Effector memory CD8-positive, alpha-beta T cell (primary cell): ENCODE measurements at regions not wholly inside any gene's neighbourhood (a gene's known extent, or its start where the extent isn't known, plus 50 kb on each side); places are given as distances from the start of the nearest gene placed in this dataset.

Experiments used
- ATAC-seq: fragments of 150-1000 bp; cut with Tn5 transposase; replicated peaks from 2 replicates; pipeline ENCODE4 v1.10.0; 2021; ENCODE audit warnings: mild to moderate bottlenecking, moderate library complexity
- DNase-seq, 3 experiments: peaks; one replicate each; pipeline ENCODE4 v3.0.0; 2021
- H3K27ac Mint-ChIP-seq, 2 donors: one replicate each; pipeline ENCODE4 v1.8.0; 2022; ENCODE audit warnings: mild to moderate bottlenecking in 2 of 2, mixed read lengths in 2 of 2, moderate library complexity in 2 of 2
- H3K27me3 Mint-ChIP-seq, 2 donors: one replicate each; pipeline ENCODE4 v1.8.0; 2022; ENCODE audit warnings: mixed read lengths in 2 of 2
- H3K36me3 Mint-ChIP-seq: one replicate; pipeline ENCODE4 v1.8.0; 2022; ENCODE audit warnings: mild to moderate bottlenecking, moderate library complexity, mixed read lengths; ENCODE audit not compliant: insufficient read depth
- H3K4me1 Mint-ChIP-seq, 2 donors: one replicate each; pipeline ENCODE4 v1.8.0; 2022; ENCODE audit warnings: low read depth in 2 of 2, mixed read lengths in 2 of 2
- H3K4me3 Mint-ChIP-seq, 2 donors: one replicate each; pipeline ENCODE4 v1.8.0; 2022; ENCODE audit warnings: mild to moderate bottlenecking in 2 of 2, mixed read lengths in 2 of 2, moderate library complexity in 2 of 2
- H3K9me3 Mint-ChIP-seq, 2 donors: one replicate each; pipeline ENCODE4 v1.8.0; 2022; ENCODE audit warnings: mixed read lengths in 2 of 2

DNA sequence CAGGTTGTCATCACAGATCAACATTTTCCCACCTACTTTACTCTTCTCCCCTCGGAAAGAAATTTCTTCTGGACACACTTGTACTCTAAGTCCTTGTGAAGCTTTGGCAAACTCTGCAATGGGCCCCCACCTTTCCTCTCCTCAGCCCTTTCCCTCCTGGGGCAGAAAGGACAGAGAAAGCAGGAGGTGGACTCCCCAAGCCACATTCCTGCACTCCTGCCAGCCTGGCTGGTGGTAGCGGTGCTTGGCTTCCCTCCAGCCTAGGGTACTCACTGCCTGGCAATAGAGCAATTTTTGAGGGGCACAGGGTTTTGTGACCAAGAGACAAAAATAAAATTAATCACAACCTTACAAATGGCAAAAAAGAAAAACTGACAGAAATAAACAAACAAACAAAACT is 451.4 kb downstream of the ZSWIM6 start:
- H3K27ac Mint-ChIP-seq: no peak overlapping the region
- no peaks in the 10 kb centered on the region for H3K4me1 Mint-ChIP-seq
- DNase-seq (no peak), ATAC-seq (no peak)
- no peaks in the 10 kb centered on the region for H3K36me3 Mint-ChIP-seq
- no peaks in the 10 kb centered on the region for H3K9me3 Mint-ChIP-seq
- no peak overlapping the region for H3K4me3 Mint-ChIP-seq
- peaks cover 14 to 16% of the 10 kb centered on the region in 2 donors for H3K27me3 Mint-ChIP-seq

DNA sequence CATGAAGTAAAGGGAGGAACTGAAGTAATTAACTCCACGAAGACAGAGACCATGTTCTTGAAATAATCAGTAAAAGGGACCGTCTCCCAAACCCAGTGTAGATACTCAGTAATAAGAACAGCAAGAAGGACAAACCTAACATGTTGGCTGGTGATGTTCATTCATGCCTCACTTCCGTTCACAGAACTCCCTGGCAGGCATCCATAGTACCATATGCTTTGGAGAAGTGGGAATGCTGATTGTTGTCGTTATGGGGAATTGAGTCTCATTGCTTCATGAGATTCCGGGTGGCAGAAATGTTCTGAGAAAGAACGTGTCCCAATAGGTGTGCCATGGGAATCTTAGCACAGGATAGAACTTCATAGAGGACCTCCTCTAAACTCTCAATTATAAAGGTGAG is 452.3 kb downstream of the ZSWIM6 start:
- DNase-seq (no peak), ATAC-seq (no peak)
- Mint-ChIP-seq H3K4me1 (no peaks in the 10 kb centered on the region), H3K9me3 (no peaks in the 10 kb centered on the region), H3K27ac (no peak overlapping the region), H3K27me3 (peaks cover 8 to 14% of the 10 kb centered on the region in 2 donors), H3K4me3 (no peak overlapping the region), H3K36me3 (no peaks in the 10 kb centered on the region)

DNA sequence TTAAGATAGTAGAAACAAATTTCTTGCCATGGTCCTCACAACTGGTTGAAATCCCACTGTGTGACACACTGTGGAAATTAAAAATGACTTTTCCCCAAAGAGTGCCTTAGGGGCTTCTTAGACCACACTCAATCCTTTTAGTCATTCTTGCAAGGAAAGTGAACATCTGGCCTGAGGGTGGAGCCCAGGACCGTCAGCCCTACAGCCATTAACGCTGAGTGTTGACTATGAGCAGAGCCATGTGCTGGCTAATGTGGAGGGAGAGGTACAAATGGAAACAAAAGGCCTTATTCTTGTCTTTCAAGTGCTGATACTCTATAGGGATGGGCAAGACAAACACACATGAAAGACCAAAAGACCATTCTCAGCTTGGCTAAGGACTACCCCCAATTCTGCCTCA is 456.5 kb downstream of the ZSWIM6 start:
- H3K4me1 Mint-ChIP-seq: peaks cover 0 to 2% of the 10 kb centered on the region in 2 donors
- no peaks in the 10 kb centered on the region for H3K36me3 Mint-ChIP-seq
- ATAC-seq: no peak
- H3K27ac Mint-ChIP-seq: no peak overlapping the region
- H3K4me3 Mint-ChIP-seq: no peak overlapping the region
- H3K9me3 Mint-ChIP-seq: no peaks in the 10 kb centered on the region
- H3K27me3 Mint-ChIP-seq: peaks cover 8 to 14% of the 10 kb centered on the region in 2 donors
- no peak for DNase-seq

DNA sequence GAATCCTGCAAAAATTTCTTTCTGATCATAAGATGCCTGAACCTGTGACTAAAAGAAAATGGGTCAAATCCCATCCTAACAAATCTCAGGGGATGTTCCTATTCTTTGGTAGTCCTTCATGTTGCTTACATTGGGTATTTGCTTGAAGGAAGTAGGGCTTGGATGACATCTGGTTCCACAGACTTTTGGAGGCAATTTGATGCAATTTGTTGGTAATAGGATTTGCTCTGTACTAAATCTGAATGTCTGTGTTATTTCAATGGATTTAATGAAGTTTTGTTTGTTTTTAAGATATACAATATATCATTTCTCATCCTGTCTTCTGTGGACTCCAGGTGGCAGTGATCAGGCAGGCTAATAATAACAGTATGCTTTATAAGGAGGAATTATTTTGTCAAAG is 457.9 kb downstream of the ZSWIM6 start:
- H3K27me3 Mint-ChIP-seq: peaks cover 12 to 16% of the 10 kb centered on the region in 2 donors
- DNase-seq: no peak
- ATAC-seq: no peak
- no peaks in the 10 kb centered on the region for H3K9me3 Mint-ChIP-seq
- no peak overlapping the region for H3K4me3 Mint-ChIP-seq
- peaks cover 0 to 2% of the 10 kb centered on the region in 2 donors for H3K4me1 Mint-ChIP-seq
- no peak overlapping the region for H3K27ac Mint-ChIP-seq
- no peaks in the 10 kb centered on the region for H3K36me3 Mint-ChIP-seq

DNA sequence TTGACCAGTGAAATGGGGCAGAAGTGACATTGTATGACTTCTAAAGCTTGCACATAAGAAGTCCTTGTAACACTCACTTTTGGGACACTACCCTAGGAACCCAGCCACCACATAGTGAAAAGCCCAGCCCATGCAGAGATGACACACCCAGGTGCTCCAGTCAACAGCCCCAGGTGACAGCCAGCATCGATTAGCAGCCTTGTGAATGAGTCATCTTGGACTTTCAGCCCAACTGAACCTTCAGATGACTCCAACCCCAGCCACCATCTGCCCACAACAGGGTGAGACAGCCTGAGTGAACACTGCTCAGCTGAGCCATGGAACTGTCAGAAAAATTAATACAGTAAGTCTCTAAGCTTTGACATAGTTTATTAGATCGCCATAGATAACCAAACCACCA is 458.6 kb downstream of the ZSWIM6 start:
- H3K4me3 Mint-ChIP-seq: no peak overlapping the region
- H3K4me1 Mint-ChIP-seq: peaks cover 0 to 2% of the 10 kb centered on the region in 2 donors
- H3K36me3 Mint-ChIP-seq: no peaks in the 10 kb centered on the region
- ATAC-seq (no peak), DNase-seq (no peak)
- H3K27ac Mint-ChIP-seq: no peak overlapping the region
- no peaks in the 10 kb centered on the region for H3K9me3 Mint-ChIP-seq
- H3K27me3 Mint-ChIP-seq: peaks cover 15 to 17% of the 10 kb centered on the region in 2 donors

DNA sequence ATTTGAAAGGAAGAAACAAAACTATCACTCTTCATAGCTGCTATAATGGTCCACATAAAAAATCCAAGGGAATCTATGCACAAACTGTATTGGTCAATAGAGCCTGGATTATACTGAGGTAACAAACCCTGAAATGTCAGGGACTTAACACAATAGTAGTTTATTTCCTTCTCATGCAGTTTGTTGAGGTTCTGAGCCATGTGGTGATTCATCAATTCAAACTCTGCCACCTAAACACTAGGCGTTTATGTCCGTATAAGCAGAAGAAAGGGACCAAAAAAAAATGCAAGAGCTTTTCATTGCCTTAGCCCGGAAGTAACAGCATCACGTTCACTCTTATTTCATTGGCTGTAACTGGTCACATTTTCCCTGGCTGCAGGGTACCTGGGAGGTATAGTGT is 464.7 kb downstream of the ZSWIM6 start:
- no peak overlapping the region for H3K4me3 Mint-ChIP-seq
- ATAC-seq (no peak), DNase-seq (no peak)
- H3K9me3 Mint-ChIP-seq: no peaks in the 10 kb centered on the region
- H3K27me3 Mint-ChIP-seq: peaks cover 14 to 21% of the 10 kb centered on the region in 2 donors
- H3K4me1 Mint-ChIP-seq: peaks cover 0 to under 1% of the 10 kb centered on the region in 2 donors
- no peak overlapping the region for H3K27ac Mint-ChIP-seq
- no peaks in the 10 kb centered on the region for H3K36me3 Mint-ChIP-seq

DNA sequence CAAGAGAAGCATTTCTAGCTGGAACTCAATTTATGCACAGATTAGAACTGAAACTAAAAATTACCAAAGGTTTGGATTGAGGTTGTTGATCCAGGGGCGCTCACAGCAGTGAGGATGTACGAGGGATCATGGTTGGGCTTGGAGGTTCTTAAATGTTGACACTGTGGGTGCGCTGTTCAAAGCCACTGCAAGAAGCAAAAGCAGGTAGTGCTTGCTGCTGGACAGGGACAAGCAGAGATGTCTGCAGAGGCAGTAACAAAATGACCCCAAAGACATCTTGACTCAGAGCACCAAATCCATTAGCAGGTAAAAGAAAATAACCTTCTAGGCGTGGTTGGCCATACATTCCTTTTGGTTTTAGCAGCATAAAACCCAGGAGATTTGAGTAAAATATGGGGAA is 468.4 kb downstream of the ZSWIM6 start:
- no peak overlapping the region for H3K4me3 Mint-ChIP-seq
- ATAC-seq: no peak
- no peak for DNase-seq
- H3K4me1 Mint-ChIP-seq: no peaks in the 10 kb centered on the region
- H3K27me3 Mint-ChIP-seq: peaks cover 7 to 8% of the 10 kb centered on the region in 2 donors
- H3K9me3 Mint-ChIP-seq: no peaks in the 10 kb centered on the region
- H3K27ac Mint-ChIP-seq: no peak overlapping the region
- H3K36me3 Mint-ChIP-seq: no peaks in the 10 kb centered on the region

DNA sequence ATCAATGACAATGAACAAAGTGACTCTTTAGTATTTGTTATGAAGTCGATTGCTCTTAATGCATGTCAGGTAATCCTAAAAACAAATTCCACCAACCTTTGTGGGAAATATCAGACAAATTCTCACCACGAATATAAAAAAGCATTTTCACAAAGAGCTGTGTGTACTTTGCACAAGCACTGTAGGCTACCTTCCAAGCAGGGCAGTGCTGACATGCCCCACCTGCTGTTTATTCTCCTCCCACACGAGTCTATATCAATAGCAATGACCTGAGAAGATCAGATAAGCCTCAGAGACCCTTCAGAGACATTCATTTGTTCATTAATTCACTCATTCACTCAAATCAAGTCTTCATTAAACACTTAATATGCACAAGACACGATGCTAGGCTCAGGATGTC is 469.1 kb downstream of the ZSWIM6 start:
- Mint-ChIP-seq H3K27me3 (peaks cover 6 to 8% of the 10 kb centered on the region in 2 donors), H3K27ac (no peak overlapping the region), H3K4me1 (no peaks in the 10 kb centered on the region), H3K9me3 (no peaks in the 10 kb centered on the region), H3K36me3 (no peaks in the 10 kb centered on the region), H3K4me3 (no peak overlapping the region)
- ATAC-seq: no peak
- DNase-seq: no peak

DNA sequence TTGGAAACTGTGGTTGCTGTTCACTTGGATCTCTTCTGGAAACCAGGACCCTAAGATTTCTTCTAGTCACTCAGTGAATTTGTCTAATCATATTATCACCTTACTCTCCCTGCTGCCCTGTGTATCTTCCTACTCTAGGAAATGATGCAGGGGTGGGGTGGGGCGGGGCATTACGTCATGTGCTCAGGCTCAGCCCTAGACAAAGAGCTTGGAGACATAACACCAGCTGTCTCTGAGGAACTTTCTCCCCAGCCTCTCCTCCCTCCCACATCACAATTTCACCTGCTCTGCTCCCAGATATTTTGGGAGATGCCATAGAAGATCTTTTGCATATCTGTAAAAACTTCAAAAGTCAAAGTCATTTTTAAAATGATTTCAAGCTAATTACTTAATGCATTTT is 470.4 kb downstream of the ZSWIM6 start:
- no peaks in the 10 kb centered on the region for H3K36me3 Mint-ChIP-seq
- no peak overlapping the region for H3K27ac Mint-ChIP-seq
- ATAC-seq (no peak), DNase-seq (no peak)
- H3K4me3 Mint-ChIP-seq: no peak overlapping the region
- H3K4me1 Mint-ChIP-seq: no peaks in the 10 kb centered on the region
- H3K27me3 Mint-ChIP-seq: peaks cover 8% of the 10 kb centered on the region in 2 donors
- H3K9me3 Mint-ChIP-seq: no peaks in the 10 kb centered on the region

DNA sequence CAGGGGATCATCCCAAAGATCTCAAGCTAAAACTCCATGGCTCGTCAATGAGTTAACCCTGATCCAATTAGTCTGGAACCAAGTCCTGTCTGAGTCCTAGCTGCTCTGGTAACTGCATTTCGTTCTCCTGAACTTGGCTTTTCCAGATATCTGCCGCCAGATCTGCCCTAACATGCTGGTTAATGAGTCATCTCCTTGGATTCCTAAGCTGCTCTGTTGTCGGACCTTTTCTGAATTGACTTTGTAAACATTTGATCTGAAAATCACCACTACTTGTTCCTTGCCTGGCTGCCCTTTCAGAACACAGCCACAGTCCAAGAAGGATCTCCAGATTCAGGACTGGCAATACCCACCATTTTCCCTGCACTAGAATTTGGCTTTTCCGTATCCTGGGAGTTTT is 473.0 kb downstream of the ZSWIM6 start:
- H3K4me1 Mint-ChIP-seq: no peaks in the 10 kb centered on the region
- H3K4me3 Mint-ChIP-seq: no peak overlapping the region
- DNase-seq (no peak), ATAC-seq (no peak)
- H3K9me3 Mint-ChIP-seq: no peaks in the 10 kb centered on the region
- peaks cover 0 to 6% of the 10 kb centered on the region in 2 donors for H3K27me3 Mint-ChIP-seq
- no peak overlapping the region for H3K27ac Mint-ChIP-seq
- H3K36me3 Mint-ChIP-seq: no peaks in the 10 kb centered on the region

DNA sequence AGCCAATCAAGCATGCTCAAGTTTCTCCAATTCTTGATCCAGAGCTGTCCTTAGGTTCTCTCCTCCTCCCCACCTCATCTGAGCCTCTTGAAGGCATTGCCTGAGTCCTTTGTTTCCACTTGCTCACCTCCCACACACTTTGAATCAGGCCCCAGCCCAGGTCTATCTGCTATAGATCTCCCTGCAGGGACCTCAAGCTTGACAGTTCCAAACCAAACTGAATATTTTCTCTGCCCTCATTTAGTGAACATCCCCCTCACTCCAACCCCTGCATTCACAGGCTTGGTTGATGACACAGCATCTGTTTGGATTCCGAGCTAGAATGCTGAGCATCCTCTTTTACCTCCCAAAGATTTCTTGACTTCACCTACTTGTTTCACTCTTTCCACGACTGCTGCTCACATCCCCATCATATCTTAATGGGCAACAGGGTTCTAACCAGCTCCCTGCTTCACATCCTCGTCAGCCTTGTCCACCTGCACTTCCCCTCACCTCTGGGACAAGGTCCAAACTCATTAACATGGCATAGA is 474.5 kb downstream of the ZSWIM6 start:
- DNase-seq (no peak), ATAC-seq (no peak)
- no peaks in the 10 kb centered on the region for H3K4me1 Mint-ChIP-seq
- no peaks in the 10 kb centered on the region for H3K36me3 Mint-ChIP-seq
- H3K27me3 Mint-ChIP-seq: peaks cover 0 to 6% of the 10 kb centered on the region in 2 donors
- H3K9me3 Mint-ChIP-seq: no peaks in the 10 kb centered on the region
- no peak overlapping the region for H3K27ac Mint-ChIP-seq
- H3K4me3 Mint-ChIP-seq: no peak overlapping the region

DNA sequence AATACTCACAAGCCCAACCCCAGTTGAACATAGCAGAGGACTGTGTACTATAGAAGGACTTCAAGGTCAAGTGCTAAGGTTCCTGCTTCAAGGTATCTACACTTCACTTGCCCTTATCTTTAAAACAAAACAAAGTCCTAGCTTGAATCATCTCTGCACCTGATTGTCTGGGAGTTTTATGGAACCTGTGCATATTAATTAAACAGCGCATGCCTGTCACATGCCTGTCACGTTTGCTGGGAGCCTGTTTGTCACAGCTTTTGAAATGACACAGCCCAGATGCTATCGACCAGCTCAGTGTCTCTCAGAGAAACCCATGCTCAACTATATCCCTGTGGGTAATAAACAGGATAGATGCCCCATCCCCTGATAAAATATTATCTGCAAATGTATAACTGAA is 476.0 kb downstream of the ZSWIM6 start:
- no peaks in the 10 kb centered on the region for H3K36me3 Mint-ChIP-seq
- ATAC-seq (no peak), DNase-seq (no peak)
- no peak overlapping the region for H3K4me3 Mint-ChIP-seq
- no peak overlapping the region for H3K27ac Mint-ChIP-seq
- no peaks in the 10 kb centered on the region for H3K4me1 Mint-ChIP-seq
- no peaks in the 10 kb centered on the region for H3K9me3 Mint-ChIP-seq
- peaks cover 0 to 6% of the 10 kb centered on the region in 2 donors for H3K27me3 Mint-ChIP-seq

DNA sequence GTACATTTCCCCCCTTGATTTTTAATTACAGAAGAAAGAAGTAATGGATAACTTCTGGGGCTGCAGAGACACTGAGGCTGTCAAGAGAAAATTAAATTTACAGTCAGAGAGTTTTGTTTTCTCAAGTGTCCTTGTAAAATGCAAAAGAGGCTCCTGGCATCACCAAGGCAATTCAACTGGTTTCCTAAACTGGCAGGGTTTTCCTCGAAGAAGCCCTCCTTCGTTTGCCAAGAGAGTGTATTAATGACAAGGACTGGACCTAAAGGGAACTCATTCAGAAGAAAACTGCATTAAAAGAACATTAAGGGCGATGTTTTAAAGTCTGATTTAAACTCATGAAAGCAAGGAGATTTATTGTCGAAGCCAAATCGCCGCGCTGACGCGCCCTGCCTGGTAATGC is 476.9 kb downstream of the ZSWIM6 start:
- no peak for ATAC-seq
- Mint-ChIP-seq H3K27me3 (peaks cover 0 to 6% of the 10 kb centered on the region in 2 donors), H3K4me3 (no peak overlapping the region), H3K27ac (no peak overlapping the region), H3K36me3 (no peaks in the 10 kb centered on the region), H3K4me1 (no peaks in the 10 kb centered on the region), H3K9me3 (no peaks in the 10 kb centered on the region)
- DNase-seq: no peak

DNA sequence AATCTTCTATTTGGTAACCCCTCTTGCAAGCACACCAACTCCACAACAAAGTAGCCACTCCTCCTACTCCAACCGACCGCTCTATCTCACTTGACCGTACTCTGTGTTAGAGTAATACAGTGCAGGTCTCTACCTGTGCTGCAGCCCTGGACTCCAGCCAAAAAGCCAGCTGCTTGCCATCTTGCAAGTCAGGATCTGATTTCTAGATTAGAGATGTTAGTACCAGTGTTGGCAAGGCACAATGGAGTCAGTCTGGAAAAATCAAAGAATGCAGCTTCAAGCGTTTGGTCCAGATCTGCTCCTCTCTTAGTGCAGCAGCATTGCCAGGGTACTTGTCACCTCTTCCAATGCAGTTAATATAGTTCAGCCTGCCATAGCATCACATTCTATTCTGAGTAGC is 477.6 kb downstream of the ZSWIM6 start:
- DNase-seq (no peak), ATAC-seq (no peak)
- no peak overlapping the region for H3K4me3 Mint-ChIP-seq
- peaks cover 0 to 6% of the 10 kb centered on the region in 2 donors for H3K27me3 Mint-ChIP-seq
- H3K36me3 Mint-ChIP-seq: no peaks in the 10 kb centered on the region
- no peaks in the 10 kb centered on the region for H3K9me3 Mint-ChIP-seq
- no peak overlapping the region for H3K27ac Mint-ChIP-seq
- H3K4me1 Mint-ChIP-seq: no peaks in the 10 kb centered on the region

DNA sequence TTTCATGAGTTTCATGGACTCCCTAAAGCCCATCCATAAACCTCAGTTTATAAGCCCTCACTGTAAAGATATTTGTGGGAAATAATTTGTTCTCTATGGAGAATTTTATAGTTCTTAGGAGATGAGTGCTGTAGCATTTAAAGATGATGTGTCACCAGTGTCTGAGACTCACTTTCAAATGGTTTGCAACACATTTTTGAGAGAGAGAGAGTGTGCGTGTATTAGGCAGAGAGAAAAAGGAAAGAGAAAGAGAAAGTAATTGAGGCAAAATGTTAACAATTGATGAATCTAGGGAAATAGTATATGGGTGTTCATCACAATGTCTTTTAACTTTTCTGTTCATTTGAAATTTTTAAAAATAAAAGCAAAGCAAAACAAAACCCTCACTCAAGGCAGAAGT is 479.0 kb downstream of the ZSWIM6 start:
- Mint-ChIP-seq H3K27ac (no peak overlapping the region), H3K4me3 (no peak overlapping the region), H3K4me1 (no peaks in the 10 kb centered on the region), H3K9me3 (no peaks in the 10 kb centered on the region), H3K27me3 (peaks cover 5 to 15% of the 10 kb centered on the region in 2 donors), H3K36me3 (no peaks in the 10 kb centered on the region)
- ATAC-seq (no peak), DNase-seq (no peak)
